GM13976 (cell line): ENCODE measurements at regions not wholly inside any gene's neighbourhood (a gene's known extent, or its start where the extent isn't known, plus 50 kb on each side); places are given as distances from the start of the nearest gene placed in this dataset.

Experiments
- DNase-seq: peaks from one replicate; pipeline ENCODE4 v3.0.0; 2012; ENCODE audit warnings: low spot score
- CTCF ChIP-seq: IDR thresholded peaks from 2 replicates; pipeline ENCODE4 v1.5.1; 2012; ENCODE audit warnings: borderline replicate concordance, mild to moderate bottlenecking; ENCODE audit not compliant: insufficient read depth; ENCODE audit errors: extremely low read depth, missing control alignments, control extremely low read depth
- in situ Hi-C: fragments of 300-500 bp; cut with MboI; formaldehyde crosslinking; loops from one replicate; pipeline ENCODE4 v1.12.0; 2022; ENCODE audit warnings: low sequenced_read_pairs, mixed read lengths, inconsistent platforms; ENCODE audit not compliant: unreplicated experiment

DNA sequence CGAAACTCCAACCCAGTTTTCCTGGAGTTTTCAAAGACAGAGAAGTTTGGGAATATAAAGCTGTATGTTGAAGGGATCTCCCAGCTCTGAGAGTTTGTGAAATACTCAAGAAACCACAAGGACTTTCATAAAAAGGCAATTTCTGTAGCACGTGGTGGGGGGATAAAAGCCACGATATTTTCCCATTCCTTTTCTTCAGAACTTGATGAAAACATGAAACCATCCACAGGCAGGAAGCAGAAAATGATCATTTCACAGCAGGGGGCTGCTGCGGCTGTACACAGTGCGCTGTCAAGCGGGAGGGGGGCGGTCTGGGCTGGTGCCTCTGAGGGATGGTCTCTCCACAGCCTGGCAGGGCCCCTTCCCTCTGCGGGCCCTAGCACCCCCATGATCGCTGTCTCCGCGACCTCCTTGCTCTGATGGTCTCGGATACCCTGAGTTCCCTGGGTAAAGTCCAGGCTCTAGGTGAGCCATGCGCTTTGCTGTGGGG lies 423.2 kb downstream of the MN1 start:
- in situ Hi-C loops = no loop called here
- TF ChIP-seq CTCF = no peak
- no peak for DNase-seq

GRCh38 chr22:27378995-27379394 lies 422.6 kb downstream of the MN1 start:
- in situ Hi-C loops = no loop called here
- DNase-seq = no peak
- TF ChIP-seq CTCF = no peak

DNA sequence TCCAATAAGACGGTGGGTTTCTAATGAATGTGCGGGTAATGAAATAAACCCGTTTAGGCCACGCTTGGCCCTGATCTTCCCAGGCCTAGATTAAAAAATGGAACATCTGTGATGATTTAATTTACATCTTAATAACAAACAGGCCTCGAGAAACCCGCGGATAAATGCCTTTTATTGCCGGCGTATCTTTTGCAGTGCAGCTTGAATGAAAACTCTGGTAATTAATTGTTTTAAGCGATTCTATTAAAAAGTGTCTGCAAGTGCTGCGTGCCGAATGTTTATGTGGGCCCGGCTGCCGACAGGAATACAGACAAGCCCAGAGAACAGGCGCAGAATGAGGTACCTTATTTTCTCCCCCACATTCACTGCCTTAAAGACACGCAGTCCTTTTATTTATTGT lies 420.7 kb downstream of the MN1 start:
- DNase-seq = no peak
- no peak for TF ChIP-seq CTCF
- in situ Hi-C loops = no loop called here

DNA sequence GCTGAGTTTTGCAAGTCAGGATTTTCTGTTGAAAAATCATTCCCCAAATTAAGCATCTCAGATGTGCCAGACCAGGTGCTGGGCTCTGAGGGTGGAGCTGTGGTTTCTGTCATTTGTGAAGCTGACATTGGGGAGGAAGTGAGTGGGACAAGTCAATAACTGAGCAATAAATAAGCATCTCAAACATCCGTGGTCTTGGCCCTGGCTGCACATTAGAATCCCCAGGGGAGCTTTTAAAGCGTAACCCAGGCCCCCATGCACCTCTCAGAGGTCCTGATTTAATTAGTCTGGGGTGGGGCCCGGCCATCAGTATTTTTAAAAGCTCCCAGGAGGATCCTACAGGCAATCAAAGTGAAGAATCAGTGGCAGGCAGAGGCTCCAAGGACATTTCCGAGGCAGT lies 420.0 kb downstream of the MN1 start:
- TF ChIP-seq CTCF = no peak
- in situ Hi-C loops = no loop called here
- no peak for DNase-seq

DNA sequence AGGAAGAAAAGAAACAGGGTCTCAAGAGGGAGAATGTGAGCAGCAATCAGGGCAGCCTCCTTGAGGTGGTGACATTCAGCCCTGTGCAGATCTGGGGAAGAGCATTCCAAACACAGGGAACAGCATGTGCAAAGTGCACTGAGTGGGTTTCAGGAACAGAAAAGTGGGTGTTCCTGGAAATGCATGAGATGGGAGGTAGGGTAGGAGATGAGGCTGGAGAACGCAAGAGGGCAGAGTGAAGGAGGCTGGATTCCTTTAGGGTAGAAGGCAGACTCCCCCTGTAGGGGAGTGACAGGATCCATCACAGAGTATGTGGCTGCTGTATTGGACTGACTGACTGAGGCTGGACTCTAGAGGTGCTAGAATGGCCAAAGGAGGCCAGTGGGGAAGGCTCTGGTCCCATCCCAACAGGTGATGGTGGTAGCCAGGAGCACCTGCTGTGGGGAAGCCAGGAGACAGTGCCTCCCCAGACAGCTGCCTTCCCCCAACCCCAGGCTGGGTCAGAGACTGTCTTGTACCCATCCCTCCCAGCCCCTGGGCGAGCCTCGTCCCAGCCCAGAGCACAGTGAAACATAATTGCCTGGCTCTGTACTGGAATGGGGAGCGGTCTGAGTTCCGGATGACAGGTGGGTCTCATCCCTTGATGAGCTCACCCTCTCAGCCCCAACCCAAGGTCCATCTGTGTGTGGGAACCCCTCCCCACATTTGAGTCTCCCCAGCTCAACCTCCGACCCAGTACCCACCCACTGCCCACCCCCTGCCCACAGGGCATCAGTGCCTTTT lies 419.4 kb downstream of the MN1 start:
- in situ Hi-C loops = no loop called here
- TF ChIP-seq CTCF = no peak
- no peak for DNase-seq

GRCh38 chr22:27382947-27383346 lies 418.6 kb downstream of the MN1 start:
- in situ Hi-C loops = no loop called here
- no peak for DNase-seq
- TF ChIP-seq CTCF = no peak

- DNase-seq = no peak
- TF ChIP-seq CTCF = no peak
- in situ Hi-C loops = no loop called here
Measured at GRCh38 chr22:27383896-27384295, 417.7 kb downstream of the MN1 start.
